ENCODE measurements at regions not wholly inside any gene's neighbourhood (a gene's known extent, or its start where the extent isn't known, plus 50 kb on each side); places are given as distances from the start of the nearest gene placed in this dataset.
"Not testable (repeated sequence)": the region's sequence is repeated elsewhere in the genome, so short reads cannot be mapped to it uniquely, and the experiment has no call there.

- DNase-seq: no peak
Observed at GRCh38 chr1:228945885-228946284, 210.6 kb downstream of the RHOU start.

- DNase-seq: not testable (repeated sequence)
Observed at GRCh38 chr1:228949617-228950016, 214.3 kb downstream of the RHOU start.

DNA sequence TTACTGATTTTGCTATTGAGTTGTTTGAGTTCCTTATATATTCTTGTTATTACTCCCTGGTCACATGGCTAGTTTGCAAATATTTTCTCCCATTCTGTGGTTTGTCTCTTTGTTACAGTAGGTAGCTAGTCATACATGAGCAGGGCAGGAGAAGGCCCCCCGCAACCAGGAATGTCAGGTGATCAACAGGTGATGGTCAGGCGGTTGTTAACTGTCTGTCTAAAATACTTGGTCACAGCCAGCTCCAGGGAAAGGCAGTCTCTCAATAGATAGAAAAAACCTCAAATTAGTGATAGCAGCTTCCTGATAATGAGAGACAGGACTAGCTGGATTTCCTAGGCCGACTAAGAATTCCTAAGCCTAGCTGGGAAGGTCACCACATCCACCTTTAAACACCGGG is 217.9 kb downstream of the RHOU start:
- no peak for DNase-seq

GRCh38 chr1:228953808-228954207 is 218.5 kb downstream of the RHOU start:
- not testable (repeated sequence) for DNase-seq

GRCh38 chr1:228955691-228956090 is 220.4 kb downstream of the RHOU start:
- DNase-seq: no peak

DNA sequence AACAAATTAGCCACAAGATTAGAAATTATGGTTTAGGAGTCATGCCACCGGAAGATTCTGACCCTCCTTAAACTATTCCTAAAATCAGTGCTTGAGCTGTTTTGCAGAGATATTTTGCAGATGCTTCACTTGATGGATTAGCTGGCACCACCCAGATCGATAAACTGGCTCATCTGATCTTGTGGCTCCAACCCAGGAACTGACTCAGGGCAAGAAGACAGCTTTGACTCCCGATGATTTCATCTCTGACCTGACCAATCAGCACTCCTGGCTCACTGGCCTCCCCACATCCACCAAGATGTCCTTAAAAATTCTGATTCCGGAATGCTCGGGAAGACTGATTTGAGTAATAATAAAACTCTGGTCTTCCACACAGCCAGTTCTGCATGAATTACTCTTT is 221.6 kb downstream of the RHOU start:
- no peak for DNase-seq

DNA sequence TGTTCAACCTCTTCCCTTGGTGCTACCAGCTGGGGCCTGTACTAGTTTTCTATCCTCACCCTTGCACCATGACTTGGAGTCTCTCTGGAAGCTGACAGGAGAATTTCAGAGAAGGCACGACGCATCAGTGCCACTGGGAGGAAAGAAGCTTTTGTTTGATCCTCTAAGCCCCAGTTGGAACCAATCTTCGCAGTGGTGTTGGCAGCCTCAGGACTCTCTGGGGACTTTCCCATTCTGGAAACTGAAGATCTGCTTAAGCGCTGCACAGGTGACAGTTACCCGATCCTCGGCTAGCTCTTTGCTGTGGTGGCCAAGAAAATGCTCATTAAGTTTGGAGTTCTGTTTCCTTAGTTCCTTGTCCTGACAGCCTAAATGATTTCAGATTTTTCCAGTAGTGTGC is 222.3 kb downstream of the RHOU start:
- no peak for DNase-seq

DNA sequence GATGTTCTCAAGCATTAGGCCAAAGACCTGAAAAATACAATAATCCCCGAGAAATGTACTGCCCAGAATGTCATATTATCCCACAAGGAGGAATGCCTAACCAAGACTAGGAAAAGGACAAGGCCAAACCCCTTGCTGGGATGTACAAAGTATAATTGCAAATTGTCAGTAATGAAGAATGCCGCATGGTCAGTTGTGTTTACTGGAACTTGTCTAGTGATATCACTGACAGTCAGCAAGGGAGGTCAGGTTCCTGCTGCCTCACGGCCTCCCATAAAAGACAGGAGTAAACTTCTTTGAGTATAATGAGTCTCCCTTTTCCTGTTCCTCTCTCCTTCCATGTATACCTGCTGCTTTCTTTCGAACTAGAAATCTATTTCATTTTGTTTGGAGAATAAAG is 222.8 kb downstream of the RHOU start:
- no peak for DNase-seq

DNA sequence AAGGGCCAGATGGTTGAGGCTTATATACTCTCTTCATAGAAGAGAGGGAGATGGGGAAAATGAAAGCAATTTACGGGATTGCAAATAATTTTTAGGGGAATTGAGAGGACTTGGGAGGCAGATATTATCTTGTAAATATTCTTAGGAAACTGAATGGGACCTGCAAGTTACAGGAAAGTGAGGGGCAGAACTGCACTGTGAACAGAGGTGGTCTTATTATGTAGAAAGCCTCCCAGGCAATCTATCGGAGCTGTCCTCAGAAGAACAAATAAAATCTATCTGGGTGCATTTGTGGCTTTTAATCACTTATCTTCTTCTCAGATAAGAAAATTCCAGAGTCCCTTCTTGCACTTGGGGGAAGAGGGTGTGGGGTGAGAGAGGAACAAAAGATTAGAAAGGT is 223.5 kb downstream of the RHOU start:
- no peak for DNase-seq

DNA sequence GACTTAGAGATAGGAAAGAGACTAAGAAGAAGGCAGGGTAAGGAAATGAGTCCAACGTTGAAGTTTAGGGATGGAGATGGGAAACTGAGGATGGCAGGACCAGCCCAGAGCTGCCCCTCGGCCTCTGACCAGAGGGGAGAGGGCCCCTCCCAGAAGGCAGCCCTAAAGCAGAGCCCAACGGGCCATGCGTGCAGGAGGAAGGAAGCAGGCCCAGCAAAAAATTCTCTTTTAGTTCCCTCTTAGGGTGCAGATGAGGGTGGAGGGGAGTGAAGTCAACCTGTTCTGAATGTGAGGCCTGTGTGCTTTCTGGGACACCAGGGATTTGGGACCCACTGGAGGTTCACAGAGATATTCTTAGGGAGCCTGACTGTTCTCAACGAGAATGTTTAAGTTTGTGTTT is 225.4 kb downstream of the RHOU start:
- no peak for DNase-seq

- no peak for DNase-seq
Observed at GRCh38 chr1:228961511-228961910, 226.2 kb downstream of the RHOU start.

DNA sequence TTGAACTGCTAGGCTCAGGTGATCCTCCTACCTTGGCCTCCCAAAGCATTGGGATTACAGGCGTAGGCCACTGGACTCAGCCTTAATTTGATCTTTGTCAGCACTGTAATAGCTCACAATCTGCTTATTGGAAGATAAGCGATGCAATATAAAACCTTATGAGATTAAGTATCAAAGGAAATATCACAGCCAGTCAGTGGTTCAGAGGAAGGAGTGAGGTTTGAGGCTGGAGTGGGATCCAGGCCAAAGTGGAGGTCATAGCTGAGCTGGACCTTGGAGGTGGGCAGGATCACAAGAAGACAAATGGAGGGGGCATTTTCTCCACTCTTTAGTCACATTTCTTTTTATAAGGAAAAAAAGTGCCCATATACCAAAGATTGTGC is 228.5 kb downstream of the RHOU start:
- DNase-seq: no peak

DNA sequence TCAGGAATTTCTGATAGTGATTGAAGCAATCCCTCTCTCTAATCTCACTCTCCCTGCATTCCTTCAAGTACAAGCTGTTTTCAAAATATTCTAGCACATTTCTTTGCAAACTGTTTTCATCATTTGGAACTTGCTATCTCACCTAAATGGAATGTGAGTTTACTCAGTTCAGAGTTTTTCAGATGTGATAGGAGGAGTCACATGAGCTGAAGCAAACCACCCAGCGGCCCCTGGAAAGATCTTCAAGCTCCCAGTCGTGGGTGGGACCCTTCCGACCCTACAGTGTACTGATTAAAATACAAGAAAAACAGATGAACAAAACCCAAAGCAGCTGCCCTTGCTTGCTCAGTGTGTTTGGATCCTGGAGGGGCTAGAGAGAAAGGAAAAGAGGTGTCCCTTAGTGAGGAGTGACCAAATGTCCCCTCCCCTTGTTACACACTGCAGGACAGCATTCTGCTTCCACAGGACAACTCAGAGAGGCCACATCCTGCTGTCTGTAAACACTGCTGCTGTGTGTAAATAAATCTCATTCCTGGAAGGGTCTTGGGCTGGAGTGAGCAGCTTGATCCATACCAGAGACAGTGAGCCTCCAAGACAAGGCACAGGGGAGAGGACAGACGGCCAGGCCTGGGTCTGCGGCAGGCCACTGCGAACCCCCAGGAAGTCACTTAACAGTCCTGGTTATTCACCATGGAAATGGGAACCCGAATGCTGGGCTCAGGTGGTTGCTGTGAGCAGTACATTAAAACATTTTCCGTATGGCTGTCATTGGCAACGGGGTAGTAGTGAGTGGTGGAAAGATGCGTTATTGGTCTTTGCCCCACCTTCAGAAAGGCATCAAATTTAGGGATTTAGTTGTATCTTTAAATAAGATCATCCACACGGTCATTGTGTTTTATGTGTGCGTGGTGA is 229.2 kb downstream of the RHOU start:
- DNase-seq: no peak

DNA sequence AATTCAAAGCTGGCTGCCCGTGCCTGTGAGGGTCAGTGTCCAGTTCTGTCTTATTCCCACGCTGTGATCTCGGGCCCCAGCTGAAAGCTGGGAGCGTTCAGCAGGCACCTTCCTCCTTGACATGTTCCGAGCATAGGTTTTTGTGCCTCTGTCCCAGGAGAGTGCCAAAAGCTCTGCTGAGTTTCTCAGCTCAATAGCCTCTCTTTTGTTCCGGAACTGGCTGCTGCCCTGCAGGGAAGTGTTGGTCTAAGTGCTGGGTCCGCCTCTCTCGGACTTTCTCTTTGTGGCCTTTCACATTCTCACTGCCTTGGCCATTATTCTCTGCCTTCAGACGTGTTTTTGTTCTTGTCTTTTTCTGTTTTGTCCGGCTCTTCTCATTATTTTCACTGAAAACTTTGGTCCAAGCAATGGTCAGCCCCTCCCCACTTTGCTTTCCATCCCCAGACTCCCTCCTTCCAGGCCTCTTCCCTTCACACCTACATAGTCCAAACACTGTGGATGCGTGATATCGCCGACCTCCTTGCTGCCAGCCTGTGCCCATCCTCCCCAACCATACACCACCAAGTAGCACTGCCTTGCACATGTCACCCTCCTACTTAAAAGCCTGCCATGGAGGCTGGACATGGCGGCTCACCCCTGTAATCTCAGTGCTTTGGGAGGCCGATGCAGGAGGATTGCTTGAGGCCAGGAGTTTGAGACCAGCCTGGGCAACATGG is 233.8 kb downstream of the RHOU start:
- DNase-seq: no peak

- no peak for DNase-seq
Observed at GRCh38 chr1:228969953-228970800, 234.9 kb downstream of the RHOU start.

GRCh38 chr1:228972576-228972975 is 237.3 kb downstream of the RHOU start:
- no peak for DNase-seq

GRCh38 chr1:228974273-228974672 is 239.0 kb downstream of the RHOU start:
- no peak for DNase-seq

DNA sequence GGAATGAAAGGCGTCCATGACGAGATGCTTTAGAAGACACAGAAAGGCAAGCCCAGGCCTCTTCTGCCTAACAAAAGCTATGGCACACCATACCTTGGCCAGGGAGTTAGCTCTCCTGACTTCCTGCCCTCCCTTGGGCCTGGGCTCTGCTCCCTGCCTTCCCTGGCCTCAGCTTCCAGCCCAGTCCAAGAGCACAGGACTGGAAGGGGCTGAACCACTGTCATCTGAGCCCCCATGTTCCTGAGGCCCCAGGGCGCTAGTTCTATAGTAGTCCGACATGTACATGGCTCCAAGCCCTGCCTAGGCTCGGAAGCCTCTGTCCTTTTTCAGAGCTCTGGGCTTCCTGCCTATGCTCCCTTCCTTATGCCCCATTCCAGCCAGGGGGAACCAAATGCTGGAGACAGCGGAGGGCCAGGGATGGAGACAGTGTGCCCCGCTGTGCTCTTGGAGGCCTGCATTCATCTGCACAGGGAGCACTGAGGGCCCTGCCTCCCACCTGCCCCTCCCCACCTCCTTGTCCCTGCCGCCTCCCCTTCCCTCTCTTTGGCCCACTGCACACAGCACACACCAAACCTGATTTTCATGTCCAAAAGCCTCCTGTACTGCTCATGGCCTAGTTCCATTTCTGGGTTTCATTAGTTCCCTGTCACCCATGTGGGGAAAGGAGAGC is 240.1 kb downstream of the RHOU start:
- no peak for DNase-seq

DNA sequence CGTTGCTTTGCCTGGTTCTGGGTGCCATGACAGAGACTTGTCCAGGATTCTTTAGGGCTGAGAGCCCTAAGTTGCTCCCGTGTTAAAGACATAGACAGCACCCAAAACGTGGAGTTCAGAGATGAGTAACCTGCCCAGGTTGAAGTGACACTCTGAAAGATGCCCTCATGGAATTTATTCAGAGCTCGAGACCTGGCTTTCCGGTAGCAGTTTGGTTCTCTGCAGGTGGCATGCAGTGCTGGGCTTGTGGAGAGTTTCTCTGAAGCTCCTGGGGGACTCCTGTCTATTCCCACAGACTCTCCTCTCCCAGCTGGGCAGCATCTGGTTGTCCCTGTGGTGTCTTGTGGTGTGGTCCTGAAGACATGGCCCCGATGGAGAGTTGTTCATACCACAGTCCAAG is 241.0 kb downstream of the RHOU start:
- DNase-seq: no peak

DNA sequence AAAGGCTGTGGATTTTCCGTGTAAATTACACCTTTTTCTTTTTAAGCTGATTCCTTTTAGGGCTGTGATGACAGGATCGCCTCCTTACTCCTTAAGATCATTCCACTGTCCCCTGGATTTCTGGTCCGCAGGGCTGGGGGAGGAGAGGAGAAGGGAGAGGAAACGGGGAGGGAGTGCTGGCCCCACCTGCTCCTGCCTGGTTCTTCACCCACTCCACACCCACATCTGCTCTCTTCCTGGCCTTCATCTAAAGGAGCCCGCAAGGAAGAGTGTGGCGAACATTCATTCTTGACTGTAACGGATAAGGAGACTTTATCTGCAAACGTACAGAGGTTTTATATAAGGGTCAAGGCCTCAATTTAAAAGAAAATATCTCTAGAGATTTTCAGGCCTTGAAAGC is 242.0 kb downstream of the RHOU start:
- no peak for DNase-seq

GRCh38 chr1:228977741-228978140 is 242.5 kb downstream of the RHOU start:
- DNase-seq: no peak

DNA sequence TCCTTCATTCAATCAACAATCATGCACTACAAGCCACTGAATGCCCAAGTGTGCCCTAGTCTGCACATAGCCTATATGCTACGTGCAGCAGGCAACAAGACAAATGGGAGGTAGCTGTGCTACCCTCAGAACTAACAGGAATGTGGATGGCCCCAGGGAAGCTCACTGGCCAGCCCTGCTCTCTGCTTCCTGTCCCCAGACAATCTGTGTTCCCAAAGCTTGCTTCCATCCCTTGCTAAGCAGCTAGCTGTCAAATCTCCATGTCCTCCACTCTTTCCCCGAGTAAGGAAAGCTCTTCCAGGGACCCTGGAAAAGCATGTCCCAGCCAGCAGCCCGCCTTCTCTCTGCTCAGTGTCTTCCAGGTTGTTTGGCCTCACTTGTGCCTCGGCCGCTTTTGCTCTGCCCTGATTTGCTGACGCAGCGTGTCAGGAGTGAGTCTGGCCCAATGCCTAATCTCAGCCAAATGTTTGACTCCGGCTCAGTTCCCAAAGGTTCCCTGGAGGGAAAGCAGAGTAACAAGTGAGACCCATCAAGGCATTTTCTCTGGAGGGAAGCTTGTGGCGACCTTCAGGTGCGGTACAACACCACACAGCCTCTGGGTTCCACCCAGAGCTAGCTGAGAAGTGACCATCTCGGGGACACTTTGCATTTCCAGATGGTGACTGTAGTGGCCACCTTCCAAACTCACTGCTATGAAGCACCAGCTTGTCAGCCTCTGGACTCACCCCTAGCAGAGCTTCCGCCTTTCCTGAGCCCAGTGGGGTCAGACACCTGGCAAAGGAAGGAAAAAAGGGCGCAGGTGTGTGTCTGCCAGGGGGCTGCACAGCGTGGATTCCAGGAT is 243.4 kb downstream of the RHOU start:
- DNase-seq: no peak
